ENCODE measurements at regions not wholly inside any gene's neighbourhood (a gene's known extent, or its start where the extent isn't known, plus 50 kb on each side); places are given as distances from the start of the nearest gene placed in this dataset.
A peak's percentile ranks its signal among the peaks of the same experiment; 100 is the strongest.
"Not testable (repeated sequence)": the region's sequence is repeated elsewhere in the genome, so short reads cannot be mapped to it uniquely, and the experiment has no call there.

GRCh38 chr5:27810458-27810857 is 772.1 kb upstream of the CDH9 start:
- no peak for DNase-seq

- no peak for DNase-seq
Measured at GRCh38 chr5:27797220-27797619, 758.8 kb upstream of the CDH9 start.

GRCh38 chr5:27788184-27788583 is 749.8 kb upstream of the CDH9 start:
- DNase-seq, result no peak

- DNase-seq, result no peak
Measured at GRCh38 chr5:27784317-27784716, 745.9 kb upstream of the CDH9 start.

- no peak for DNase-seq
Measured at GRCh38 chr5:27778121-27778520, 739.7 kb upstream of the CDH9 start.

GRCh38 chr5:27773636-27774035 is 735.2 kb upstream of the CDH9 start:
- no peak for DNase-seq

- DNase-seq, result no peak
Measured at GRCh38 chr5:27773166-27773565, 734.8 kb upstream of the CDH9 start.

- no peak for DNase-seq
Measured at GRCh38 chr5:27769748-27770402, 731.5 kb upstream of the CDH9 start.

- DNase-seq, result no peak
Measured at GRCh38 chr5:27748847-27749246, 710.5 kb upstream of the CDH9 start.

- DNase-seq, result not testable (repeated sequence)
Measured at GRCh38 chr5:27743383-27743979, 705.1 kb upstream of the CDH9 start.

GRCh38 chr5:27742805-27743204 is 704.4 kb upstream of the CDH9 start:
- no peak for DNase-seq

GRCh38 chr5:27734838-27735237 is 696.5 kb upstream of the CDH9 start:
- DNase-seq, result no peak

- no peak for DNase-seq
Measured at GRCh38 chr5:27733237-27733636, 694.9 kb upstream of the CDH9 start.

GRCh38 chr5:27727254-27727653 is 688.9 kb upstream of the CDH9 start:
- DNase-seq, result no peak

GRCh38 chr5:27722337-27722736 is 684.0 kb upstream of the CDH9 start:
- DNase-seq, result no peak

- DNase-seq, result no peak
Measured at GRCh38 chr5:27708534-27708933, 670.1 kb upstream of the CDH9 start.

- no peak for DNase-seq
Measured at GRCh38 chr5:27706832-27707231, 668.4 kb upstream of the CDH9 start.

GRCh38 chr5:27705661-27706060 is 667.3 kb upstream of the CDH9 start:
- no peak for DNase-seq

- DNase-seq, result no peak
Measured at GRCh38 chr5:27701931-27702903, 663.8 kb upstream of the CDH9 start.

GRCh38 chr5:27700526-27700925 is 662.1 kb upstream of the CDH9 start:
- no peak for DNase-seq

- DNase-seq, result peak; percentile 4
Measured at GRCh38 chr5:27682600-27682999, 644.2 kb upstream of the CDH9 start.

GRCh38 chr5:27652505-27652904 is 614.1 kb upstream of the CDH9 start:
- peak; percentile 5 for DNase-seq

GRCh38 chr5:27639005-27639612 is 600.7 kb upstream of the CDH9 start:
- DNase-seq, result no peak
